Stomach (tissue), 4 donors: ENCODE measurements at regions not wholly inside any gene's neighbourhood (a gene's known extent, or its start where the extent isn't known, plus 50 kb on each side); places are given as distances from the start of the nearest gene placed in this dataset.

Experiments used
- CTCF ChIP-seq, 7 experiments: fragments of 450-650 bp in 4 of 7; fragments of 200-600 bp in 3 of 7; sonication (generic) in 3 of 7; IDR thresholded peaks; one replicate each; pipeline ENCODE4 v1.5.1; 2016 to 2019; ENCODE audit warnings: antibody characterized with exemption in 7 of 7, control low read depth in 2 of 7, mild to moderate bottlenecking in 1 of 7
- EP300 ChIP-seq: sonication (generic); formaldehyde crosslinking; IDR thresholded peaks from one replicate; pipeline ENCODE4 v1.6.1; 2017; ENCODE audit warnings: antibody characterized with exemption
- POLR2A ChIP-seq, 4 donors: fragments of 450-650 bp; IDR thresholded peaks; one replicate each; pipeline ENCODE4 v1.6.1; 2016; ENCODE audit warnings: antibody characterized with exemption in 4 of 4, control low read depth in 2 of 4, mild to moderate bottlenecking in 1 of 4, moderate library complexity in 1 of 4
- POLR2AphosphoS5 ChIP-seq, 3 donors: sonication (generic); formaldehyde crosslinking; IDR thresholded peaks; one replicate each; pipeline ENCODE4 v1.6.1; 2016; ENCODE audit warnings: antibody characterized with exemption in 3 of 3

- TF ChIP-seq POLR2A (IDR thresholded peaks at IDR 0.05) (no peak), CTCF (IDR thresholded peaks at IDR 0.05) (no peak), POLR2AphosphoS5 (IDR thresholded peaks at IDR 0.05) (no peak), EP300 (no peak)
Measured at GRCh38 chr9:81171689-81172088, 517.7 kb downstream of the TLE1 start.
